HCT116 (cell line): ENCODE measurements at regions not wholly inside any gene's neighbourhood (a gene's known extent, or its start where the extent isn't known, plus 50 kb on each side); places are given as distances from the start of the nearest gene placed in this dataset.

ENCODE experiments used
- ATAC-seq: fragments of 200-7000 bp; cut with Tn5 transposase; 2 replicates; pipeline ENCODE4 v1.9.1; 2020; ENCODE audit warnings: mild to moderate bottlenecking, moderate library complexity
- BruUV-seq: library from RNA; stranded (reverse); fragments of 400-500 nt; replicated peaks from 2 replicates; lab custom pipeline; 2021; lab: Mats Ljungman, UMichigan
- CTCF ChIA-PET: fragments of 300-600 bp; sonication (Branson Sonifier 250); formaldehyde crosslinking; loops from one replicate; lab custom pipeline; 2021; ENCODE audit warnings: antibody characterized with exemption; lab: Charles Lee
- POLR2A ChIA-PET: fragments of 300-600, 350-600 bp; sonication (Branson Sonifier 250); formaldehyde crosslinking; loops from one replicate; lab custom pipeline; 2021; ENCODE audit warnings: antibody characterized with exemption; lab: Charles Lee
- RAD21 ChIA-PET, 2 experiments: fragments of 300-600 bp; sonication (Branson Sonifier 250); formaldehyde crosslinking; loops; one replicate each; lab custom pipeline; 2023; ENCODE audit warnings: low total read pairs in 2 of 2; ENCODE audit not compliant: uncharacterized antibody in 2 of 2, unreplicated experiment in 2 of 2, low non-redundant PET in 1 of 2; lab: Charles Lee
- DNase-seq: peaks from one replicate; pipeline ENCODE4 v3.0.0-alpha.2; 2010; ENCODE audit warnings: low read depth, low spot score
- H2AFZ ChIP-seq: fragments of 200-600 bp; shearing (Covaris generic), sonication (generic); 2 replicates; pipeline ENCODE4 v1.6.1; 2017; ENCODE audit warnings: low read depth, mixed run types, mixed read lengths, antibody characterized with exemption, low read length; ENCODE audit not compliant: poor library complexity, severe bottlenecking
- H3K27ac ChIP-seq: 2 replicates; pipeline ENCODE4 v1.5.1; 2012; ENCODE audit warnings: low read depth, low read length
- H3K27me3 ChIP-seq: fragments of 200-600 bp; sonication (generic); 2 replicates; pipeline ENCODE4 v1.6.1; 2016; ENCODE audit warnings: mixed run types, low read length, mixed read lengths; ENCODE audit not compliant: insufficient read depth
- H3K36me3 ChIP-seq, 2 experiments: fragments of 200-500 bp in 1 of 2; fragments of 200-600 bp in 1 of 2; sonication (Bioruptor generic) in 1 of 2; sonication (generic) in 1 of 2; 2 replicates each; pipeline versions ENCODE4 v1.5.1 to v1.6.1; 2014 to 2016; ENCODE audit warnings: low read length in 2 of 2, inconsistent platforms in 1 of 2, mixed read lengths in 1 of 2, mixed run types in 1 of 2; ENCODE audit not compliant: insufficient read depth in 2 of 2, control insufficient read depth in 1 of 2
- H3K4me1 ChIP-seq, 2 experiments: fragments of 200-600 bp in 1 of 2; sonication (generic) in 1 of 2; 2 replicates each; pipeline versions ENCODE4 v1.5.1 to v1.6.1; 2012 to 2017; ENCODE audit warnings: low read length in 2 of 2, inconsistent platforms in 1 of 2, mild to moderate bottlenecking in 1 of 2, mixed read lengths in 1 of 2, mixed run types in 1 of 2, moderate library complexity in 1 of 2; ENCODE audit not compliant: insufficient read depth in 2 of 2, control insufficient read depth in 1 of 2
- H3K4me2 ChIP-seq: fragments of 200-600 bp; sonication (generic); 2 replicates; pipeline ENCODE4 v1.6.1; 2017; ENCODE audit warnings: mixed run types, low read length, mixed read lengths
- H3K4me3 ChIP-seq, 2 experiments: fragments of 200-600 bp in 1 of 2; sonication (generic) in 1 of 2; replicated peaks in 1 of 2; 2 replicates each; pipeline ENCODE4 v1.5.1; 2011 to 2016; ENCODE audit warnings: low read length in 2 of 2, control low read depth in 1 of 2, low read depth in 1 of 2, mild to moderate bottlenecking in 1 of 2, mixed read lengths in 1 of 2, mixed run types in 1 of 2
- H3K79me2 ChIP-seq: fragments of 200-600 bp; sonication (generic); 2 replicates; pipeline ENCODE4 v1.6.1; 2017; ENCODE audit warnings: mild to moderate bottlenecking, mixed run types, low read length, moderate library complexity, mixed read lengths; ENCODE audit not compliant: insufficient read depth
- H3K9ac ChIP-seq: fragments of 200-600 bp; sonication (generic); 2 replicates; pipeline ENCODE4 v1.6.1; 2016; ENCODE audit warnings: low read length, mixed read lengths
- H3K9me2 ChIP-seq: fragments of 200-600 bp; sonication (generic), shearing (Covaris generic); 2 replicates; pipeline ENCODE4 v1.6.1; 2017; ENCODE audit warnings: mixed run types, mild to moderate bottlenecking, moderate library complexity; ENCODE audit not compliant: insufficient read depth
- H3K9me3 ChIP-seq, 2 experiments: fragments of 200-500 bp in 1 of 2; fragments of 200-600 bp in 1 of 2; sonication (Bioruptor generic) in 1 of 2; sonication (generic) in 1 of 2; 2 replicates each; pipeline ENCODE4 v1.6.1; 2014 to 2017; ENCODE audit warnings: low read length in 2 of 2, mixed read lengths in 2 of 2, inconsistent platforms in 1 of 2, low read depth in 1 of 2, mild to moderate bottlenecking in 1 of 2, mixed run types in 1 of 2, moderate library complexity in 1 of 2; ENCODE audit not compliant: control insufficient read depth in 1 of 2, insufficient read depth in 1 of 2
- H4K20me1 ChIP-seq: fragments of 200-600 bp; sonication (generic), shearing (Covaris generic); 2 replicates; pipeline ENCODE4 v1.6.1; 2017; ENCODE audit warnings: mixed run types, mild to moderate bottlenecking, moderate library complexity; ENCODE audit not compliant: insufficient read depth
- CBX3 ChIP-seq: IDR thresholded peaks from 2 replicates; pipeline ENCODE4 v1.6.1; 2012; ENCODE audit warnings: low read depth
- EGR1 ChIP-seq: IDR thresholded peaks from 2 replicates; pipeline ENCODE4 v1.6.1; 2012; ENCODE audit warnings: low read depth
- ELF1 ChIP-seq: IDR thresholded peaks from 2 replicates; pipeline ENCODE4 v1.6.1; 2012; ENCODE audit warnings: low read depth, borderline replicate concordance
- EZH2 ChIP-seq: fragments of 200-600 bp; sonication (generic); IDR thresholded peaks from 2 replicates; pipeline ENCODE4 v1.6.1; 2017; ENCODE audit warnings: antibody characterized with exemption, mixed run types
- EZH2phosphoT487 ChIP-seq: fragments of 200-600 bp; IDR thresholded peaks from 2 replicates; pipeline ENCODE4 v1.6.1; 2018; ENCODE audit warnings: antibody characterized with exemption, borderline replicate concordance
- JUND ChIP-seq: IDR thresholded peaks from 2 replicates; pipeline ENCODE4 v1.6.1; 2012
- MAX ChIP-seq: IDR thresholded peaks from 2 replicates; pipeline ENCODE4 v1.6.1; 2012
- POLR2A ChIP-seq: IDR thresholded peaks from 2 replicates; pipeline ENCODE4 v1.7.0; 2011; ENCODE audit warnings: borderline replicate concordance; ENCODE audit not compliant: insufficient read depth, insufficient read length; ENCODE audit errors: extremely low read depth
- POLR2AphosphoS5 ChIP-seq: IDR thresholded peaks from 2 replicates; pipeline ENCODE4 v1.6.1; 2011; ENCODE audit warnings: mild to moderate bottlenecking, low read depth, low read length, moderate library complexity
- RAD21 ChIP-seq: IDR thresholded peaks from 2 replicates; pipeline ENCODE4 v1.6.1; 2012; ENCODE audit warnings: low read depth, mild to moderate bottlenecking
- SIN3A ChIP-seq: IDR thresholded peaks from 2 replicates; pipeline ENCODE4 v1.6.1; 2012; ENCODE audit warnings: low read depth
- SRF ChIP-seq: IDR thresholded peaks from 2 replicates; pipeline ENCODE4 v1.6.1; 2012; ENCODE audit warnings: low read depth
- TCF7L2 ChIP-seq: IDR thresholded peaks from 2 replicates; pipeline ENCODE4 v1.7.0; 2011; ENCODE audit warnings: borderline replicate concordance, inconsistent platforms; ENCODE audit not compliant: insufficient read depth, insufficient read length; ENCODE audit errors: extremely low read depth
- YY1 ChIP-seq: IDR thresholded peaks from 2 replicates; pipeline ENCODE4 v1.6.1; 2011; ENCODE audit warnings: low read length, low read depth, moderate library complexity, mild to moderate bottlenecking; ENCODE audit not compliant: insufficient replicate concordance; ENCODE audit errors: extremely low read depth
- ZFX ChIP-seq: fragments of 450-650 bp; IDR thresholded peaks from 2 replicates; pipeline ENCODE4 v1.6.1; 2017
- intact Hi-C: fragments of 100-400 bp; cut with micrococcal nuclease; formaldehyde crosslinking; loops from 2 replicates; pipeline ENCODE4 v1.10.0; 2022
- TF ChIP-seq, protein P1 (sequence below): IDR thresholded peaks from 2 replicates; pipeline ENCODE4 v1.6.1; 2012; ENCODE audit warnings: low read depth
- TF ChIP-seq, protein P2 (sequence below), 3 experiments: fragments of 200-600 bp in 1 of 3; sonication (generic) in 1 of 3; IDR thresholded peaks in 2 of 3; conservative IDR thresholded peaks in 1 of 3; 2 replicates each; pipeline ENCODE4 v1.5.1; 2012 to 2017; ENCODE audit warnings: low read depth in 2 of 3, low read length in 2 of 3, antibody characterized with exemption in 1 of 3, borderline replicate concordance in 1 of 3, control low read depth in 1 of 3, mild to moderate bottlenecking in 1 of 3, mixed read lengths in 1 of 3, mixed run types in 1 of 3, moderate library complexity in 1 of 3; ENCODE audit not compliant: insufficient read depth in 1 of 3

DNA sequence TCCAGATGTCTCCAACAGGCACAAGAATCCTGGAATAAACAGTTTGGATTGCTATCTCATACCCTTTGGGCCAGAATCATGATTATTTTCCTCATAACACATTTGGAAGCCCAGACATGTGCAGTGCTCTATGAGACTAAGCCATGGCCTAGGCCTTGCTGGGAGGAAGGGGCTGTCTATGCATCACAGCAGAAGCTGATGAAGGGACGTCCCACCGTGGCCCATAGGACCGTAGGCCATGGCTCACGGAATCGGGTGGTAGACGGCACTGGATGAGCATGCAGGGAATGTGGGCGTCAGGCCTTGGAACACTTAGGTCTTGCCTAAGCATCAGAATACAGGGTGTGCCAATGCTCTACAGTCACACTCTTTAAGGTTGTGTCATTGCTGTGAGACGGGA is 283.8 kb upstream of the TSHZ3 start:
- TF ChIP-seq ZFX, result no peak
- no peak for TF ChIP-seq TCF7L2
- no peak for TF ChIP-seq EZH2phosphoT487
- no peak for TF ChIP-seq MAX
- TF ChIP-seq EGR1, result no peak
- TF ChIP-seq JUND, result no peak
- no peak for TF ChIP-seq SIN3A
- TF ChIP-seq, protein P1, sequence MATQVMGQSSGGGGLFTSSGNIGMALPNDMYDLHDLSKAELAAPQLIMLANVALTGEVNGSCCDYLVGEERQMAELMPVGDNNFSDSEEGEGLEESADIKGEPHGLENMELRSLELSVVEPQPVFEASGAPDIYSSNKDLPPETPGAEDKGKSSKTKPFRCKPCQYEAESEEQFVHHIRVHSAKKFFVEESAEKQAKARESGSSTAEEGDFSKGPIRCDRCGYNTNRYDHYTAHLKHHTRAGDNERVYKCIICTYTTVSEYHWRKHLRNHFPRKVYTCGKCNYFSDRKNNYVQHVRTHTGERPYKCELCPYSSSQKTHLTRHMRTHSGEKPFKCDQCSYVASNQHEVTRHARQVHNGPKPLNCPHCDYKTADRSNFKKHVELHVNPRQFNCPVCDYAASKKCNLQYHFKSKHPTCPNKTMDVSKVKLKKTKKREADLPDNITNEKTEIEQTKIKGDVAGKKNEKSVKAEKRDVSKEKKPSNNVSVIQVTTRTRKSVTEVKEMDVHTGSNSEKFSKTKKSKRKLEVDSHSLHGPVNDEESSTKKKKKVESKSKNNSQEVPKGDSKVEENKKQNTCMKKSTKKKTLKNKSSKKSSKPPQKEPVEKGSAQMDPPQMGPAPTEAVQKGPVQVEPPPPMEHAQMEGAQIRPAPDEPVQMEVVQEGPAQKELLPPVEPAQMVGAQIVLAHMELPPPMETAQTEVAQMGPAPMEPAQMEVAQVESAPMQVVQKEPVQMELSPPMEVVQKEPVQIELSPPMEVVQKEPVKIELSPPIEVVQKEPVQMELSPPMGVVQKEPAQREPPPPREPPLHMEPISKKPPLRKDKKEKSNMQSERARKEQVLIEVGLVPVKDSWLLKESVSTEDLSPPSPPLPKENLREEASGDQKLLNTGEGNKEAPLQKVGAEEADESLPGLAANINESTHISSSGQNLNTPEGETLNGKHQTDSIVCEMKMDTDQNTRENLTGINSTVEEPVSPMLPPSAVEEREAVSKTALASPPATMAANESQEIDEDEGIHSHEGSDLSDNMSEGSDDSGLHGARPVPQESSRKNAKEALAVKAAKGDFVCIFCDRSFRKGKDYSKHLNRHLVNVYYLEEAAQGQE, result no peak
- TF ChIP-seq YY1, result no peak
- TF ChIP-seq CBX3, result no peak
- TF ChIP-seq EZH2, result no peak
- no peak for TF ChIP-seq POLR2AphosphoS5
- TF ChIP-seq, protein P2, sequence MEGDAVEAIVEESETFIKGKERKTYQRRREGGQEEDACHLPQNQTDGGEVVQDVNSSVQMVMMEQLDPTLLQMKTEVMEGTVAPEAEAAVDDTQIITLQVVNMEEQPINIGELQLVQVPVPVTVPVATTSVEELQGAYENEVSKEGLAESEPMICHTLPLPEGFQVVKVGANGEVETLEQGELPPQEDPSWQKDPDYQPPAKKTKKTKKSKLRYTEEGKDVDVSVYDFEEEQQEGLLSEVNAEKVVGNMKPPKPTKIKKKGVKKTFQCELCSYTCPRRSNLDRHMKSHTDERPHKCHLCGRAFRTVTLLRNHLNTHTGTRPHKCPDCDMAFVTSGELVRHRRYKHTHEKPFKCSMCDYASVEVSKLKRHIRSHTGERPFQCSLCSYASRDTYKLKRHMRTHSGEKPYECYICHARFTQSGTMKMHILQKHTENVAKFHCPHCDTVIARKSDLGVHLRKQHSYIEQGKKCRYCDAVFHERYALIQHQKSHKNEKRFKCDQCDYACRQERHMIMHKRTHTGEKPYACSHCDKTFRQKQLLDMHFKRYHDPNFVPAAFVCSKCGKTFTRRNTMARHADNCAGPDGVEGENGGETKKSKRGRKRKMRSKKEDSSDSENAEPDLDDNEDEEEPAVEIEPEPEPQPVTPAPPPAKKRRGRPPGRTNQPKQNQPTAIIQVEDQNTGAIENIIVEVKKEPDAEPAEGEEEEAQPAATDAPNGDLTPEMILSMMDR (IDR thresholded peaks at IDR 0.05 in 2 of 3, conservative IDR thresholded peaks at IDR 0.05 in 1 of 3; ENCODE audit: borderline replicate concordance in 1 of 3, insufficient read depth in 1 of 3, low read depth in 2 of 3, low read length in 2 of 3), result no peak
- no peak for TF ChIP-seq SRF
- no peak for TF ChIP-seq POLR2A
- TF ChIP-seq ELF1, result no peak
- TF ChIP-seq RAD21, result no peak
- no peak overlapping the region for H3K4me2 ChIP-seq
- no peak overlapping the region for H3K27ac ChIP-seq
- H3K4me1 ChIP-seq, result no peaks in the 10 kb centered on the region
- no peak overlapping the region for H3K4me3 ChIP-seq
- peaks cover 9 to 25% of the 10 kb centered on the region in 2 experiments; a peak in 2 of 4 replicates for H3K9me3 ChIP-seq
- BruUV-seq, result no TSS peak
- no peaks in the 10 kb centered on the region for H4K20me1 ChIP-seq
- DNase-seq, result no peak
- H3K79me2 ChIP-seq, result no peaks in the 10 kb centered on the region
- ChIA-PET POLR2A (no interaction called here), RAD21 (no interaction called here), CTCF (no interaction called here)
- H2AFZ ChIP-seq, result no peak overlapping the region
- no peak for ATAC-seq
- intact Hi-C loops, result no loop called here
- no peak overlapping the region for H3K9ac ChIP-seq
- no peaks in the 10 kb centered on the region for H3K27me3 ChIP-seq
- no peaks in the 10 kb centered on the region for H3K36me3 ChIP-seq
- no peaks in the 10 kb centered on the region for H3K9me2 ChIP-seq
